ENCODE measurements at regions not wholly inside any gene's neighbourhood (a gene's known extent, or its start where the extent isn't known, plus 50 kb on each side); places are given as distances from the start of the nearest gene placed in this dataset.
"Not testable (repeated sequence)": the region's sequence is repeated elsewhere in the genome, so short reads cannot be mapped to it uniquely, and the experiment has no call there.

DNA sequence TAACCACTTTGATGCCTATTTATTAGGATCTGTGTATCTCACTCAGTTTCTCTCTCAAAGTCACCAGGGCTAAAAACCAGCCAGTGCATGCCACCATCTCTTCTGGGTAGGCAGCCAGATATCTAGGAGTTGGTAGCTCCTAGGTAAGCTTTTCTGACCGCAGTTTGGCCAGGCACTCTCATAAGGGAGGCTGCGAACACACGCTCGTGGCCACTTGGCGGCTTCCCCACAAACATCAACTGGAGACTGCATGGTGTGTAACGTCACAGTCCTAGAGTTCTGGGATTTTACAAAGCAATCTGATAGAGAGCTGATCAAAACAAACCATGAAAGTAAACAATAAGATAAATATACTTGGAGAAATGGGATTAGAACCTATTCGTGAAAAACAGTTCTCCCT is 424.3 kb upstream of the ACVR2A start:
- DNase-seq (ENCODE audit: low spot score), result no peak

DNA sequence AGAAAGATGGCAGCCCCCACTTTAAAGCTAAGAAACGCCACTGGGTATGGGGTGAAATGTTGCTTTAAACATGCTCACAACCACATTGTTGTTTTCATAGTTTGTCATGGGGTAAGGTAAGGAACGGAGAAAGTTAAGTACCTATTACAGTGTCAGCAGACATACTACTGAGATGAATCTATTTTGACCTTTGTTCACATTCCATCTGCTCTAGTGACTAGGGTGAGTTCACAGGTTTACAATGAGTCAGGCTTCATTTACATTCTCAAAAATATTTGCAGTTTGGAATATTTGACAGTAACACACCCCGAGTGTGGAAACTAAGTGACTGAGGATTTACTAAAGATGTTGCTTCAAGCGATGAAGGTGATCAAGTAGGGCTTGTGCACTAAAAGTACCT is 428.7 kb upstream of the ACVR2A start:
- no peak for DNase-seq (ENCODE audit: low spot score)

DNA sequence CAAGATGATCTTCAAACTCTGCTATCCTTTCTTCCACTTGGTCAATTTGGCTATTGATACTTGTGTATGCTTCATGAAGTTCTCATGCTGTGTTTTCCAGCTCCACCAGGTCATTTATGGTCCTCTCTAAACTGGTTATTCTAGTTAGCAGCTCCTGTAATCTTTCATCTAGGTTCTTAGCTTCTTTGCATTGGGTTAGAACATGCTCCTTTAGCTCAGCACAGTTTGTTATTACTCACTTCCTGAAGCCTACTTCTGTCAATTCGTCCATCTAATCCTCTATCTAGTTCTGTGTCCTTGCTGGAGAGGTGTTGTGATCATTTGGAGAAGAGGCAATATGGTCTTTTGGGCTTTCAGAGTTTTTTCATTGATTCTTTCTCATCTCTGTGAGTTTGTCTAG is 430.2 kb upstream of the ACVR2A start:
- not testable (repeated sequence) for DNase-seq (ENCODE audit: low spot score)

DNA sequence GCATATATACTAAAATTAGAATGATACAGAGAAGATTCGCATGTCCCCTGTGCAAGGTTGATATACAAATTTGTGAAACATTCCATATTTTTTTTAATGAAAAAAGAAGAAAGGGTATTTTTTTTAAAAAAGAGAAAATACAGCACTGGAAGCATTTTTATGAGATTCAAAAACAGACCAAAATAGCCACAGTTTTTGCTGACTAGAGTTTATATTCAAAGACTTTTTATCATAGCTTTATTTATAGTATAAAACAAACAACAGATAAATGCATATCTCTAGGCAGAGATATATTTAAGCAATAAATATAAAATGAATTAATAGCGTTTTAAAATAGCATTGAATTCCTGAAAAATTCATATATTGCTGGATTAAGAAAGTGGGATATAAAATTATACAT is 436.5 kb upstream of the ACVR2A start:
- DNase-seq (ENCODE audit: low spot score), result no peak

DNA sequence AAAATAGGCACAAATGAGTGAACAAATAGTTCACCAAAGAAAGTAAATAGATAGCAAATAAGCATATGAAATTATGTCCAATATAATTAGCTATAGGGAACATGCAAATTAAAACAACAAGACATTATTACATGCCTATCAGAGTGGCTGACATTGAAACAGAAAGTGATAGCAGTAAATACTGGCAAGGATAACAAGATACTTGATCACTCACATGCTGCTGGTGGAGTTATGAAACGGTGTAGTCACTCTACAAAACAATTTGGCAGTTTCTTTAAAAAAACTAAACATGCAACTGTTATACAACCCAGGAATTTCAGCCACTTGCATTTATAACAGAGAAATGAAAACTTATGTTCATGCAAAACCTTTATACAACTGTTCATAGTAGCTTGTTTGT is 439.2 kb upstream of the ACVR2A start:
- DNase-seq (ENCODE audit: low spot score), result no peak

DNA sequence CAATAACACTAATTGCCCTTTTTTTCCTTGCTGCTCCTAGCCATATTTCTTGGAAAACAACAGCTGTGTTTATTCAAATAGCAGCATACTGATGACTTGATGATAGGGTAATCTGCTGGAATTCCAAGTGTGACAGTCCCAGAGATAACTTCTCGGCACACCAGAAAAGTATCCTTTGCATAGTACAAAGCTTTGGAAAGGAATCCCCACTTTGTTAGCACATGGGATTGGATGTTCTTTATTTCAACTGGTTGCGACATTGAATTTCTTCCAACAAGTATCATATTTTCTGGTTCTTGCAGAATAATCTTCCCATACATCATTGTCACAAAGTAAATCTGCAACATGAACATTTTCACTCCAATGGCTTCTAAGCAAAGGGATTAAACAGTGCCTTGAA is 445.8 kb upstream of the ACVR2A start:
- DNase-seq (ENCODE audit: low spot score), result no peak

DNA sequence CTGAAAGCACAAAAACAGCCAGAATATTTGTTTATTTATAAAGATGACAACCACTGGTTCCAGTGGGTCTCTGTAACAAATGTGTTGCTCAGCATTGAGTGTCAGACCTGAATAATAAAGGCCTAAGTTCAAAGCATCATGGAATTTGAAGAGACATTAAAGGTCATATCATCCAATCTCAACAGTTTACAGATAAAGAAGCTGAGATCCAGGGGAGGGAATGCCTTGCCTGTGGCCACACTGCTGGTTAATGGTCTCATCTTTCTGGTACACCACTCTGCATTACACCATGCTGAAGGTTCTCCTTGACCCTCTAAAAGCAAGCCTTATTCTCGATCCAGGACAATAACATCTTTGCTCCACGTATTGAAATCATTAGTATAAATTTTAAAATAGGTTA is 446.5 kb upstream of the ACVR2A start:
- DNase-seq (ENCODE audit: low spot score), result no peak

DNA sequence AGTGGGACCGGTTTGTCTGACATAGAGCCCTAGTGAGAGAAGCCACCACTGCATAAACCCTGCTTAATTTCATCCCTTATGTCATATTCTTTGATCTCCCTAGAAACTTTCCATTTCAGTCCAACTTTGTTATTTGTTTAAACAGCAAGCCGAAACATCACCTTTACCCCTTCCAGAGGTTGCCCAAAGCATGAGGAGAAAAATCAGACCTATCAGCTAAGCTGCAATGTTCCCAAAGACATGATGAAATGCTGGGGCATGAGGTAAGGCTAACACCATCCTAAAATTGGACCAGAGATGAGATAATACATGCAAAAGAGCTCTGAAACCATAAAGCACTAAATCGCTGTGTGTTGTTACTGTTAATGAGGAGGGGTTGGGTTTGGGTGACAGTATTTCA is 447.9 kb upstream of the ACVR2A start:
- no peak for DNase-seq (ENCODE audit: low spot score)

DNA sequence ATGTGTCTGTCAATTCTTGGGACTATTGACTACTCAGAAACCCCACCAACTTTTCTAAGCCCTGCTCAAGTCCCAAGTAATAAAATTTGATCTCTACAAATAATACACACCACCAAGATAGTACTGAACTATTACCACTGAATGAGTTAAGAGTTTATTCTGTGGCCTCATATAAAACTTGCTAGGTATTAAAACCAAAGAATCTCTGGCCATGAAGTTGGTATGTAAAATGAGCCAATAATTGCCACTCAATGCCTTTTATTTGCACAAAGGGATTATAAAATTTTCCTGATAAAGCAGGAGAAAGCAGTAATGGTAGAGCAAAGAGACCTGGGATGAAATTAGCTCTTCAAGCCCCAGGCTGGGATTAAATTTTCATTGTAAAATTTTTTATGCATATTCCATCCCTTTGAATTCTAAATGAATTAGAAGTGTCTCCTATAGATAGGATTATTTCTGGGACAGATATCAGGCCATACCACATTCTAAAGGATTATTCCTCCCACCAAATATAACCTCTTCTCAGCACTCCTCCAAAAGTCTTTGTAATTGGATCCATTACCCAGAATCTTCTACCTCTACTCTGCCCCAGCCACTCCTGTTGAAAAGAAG is 450.5 kb upstream of the ACVR2A start:
- DNase-seq (ENCODE audit: low spot score), result no peak

DNA sequence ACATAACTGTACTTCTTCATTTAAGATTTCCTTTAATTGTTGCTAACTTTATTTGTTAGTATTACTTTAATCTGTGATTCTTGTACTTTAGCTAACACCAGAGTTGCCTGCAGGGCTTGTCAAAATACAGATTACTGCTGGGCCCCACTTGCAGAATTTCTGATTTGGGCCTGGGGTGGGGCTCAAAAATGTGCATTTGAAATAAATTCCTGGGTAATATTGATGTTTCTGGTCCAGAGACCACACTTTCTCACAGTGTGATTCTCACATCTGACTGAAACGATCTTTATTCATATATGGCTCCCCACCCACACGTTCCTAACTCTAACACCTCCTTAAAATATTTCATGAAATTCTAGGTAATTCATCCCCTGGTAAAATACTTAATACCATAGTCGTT is 452.6 kb upstream of the ACVR2A start:
- no peak for DNase-seq (ENCODE audit: low spot score)

DNA sequence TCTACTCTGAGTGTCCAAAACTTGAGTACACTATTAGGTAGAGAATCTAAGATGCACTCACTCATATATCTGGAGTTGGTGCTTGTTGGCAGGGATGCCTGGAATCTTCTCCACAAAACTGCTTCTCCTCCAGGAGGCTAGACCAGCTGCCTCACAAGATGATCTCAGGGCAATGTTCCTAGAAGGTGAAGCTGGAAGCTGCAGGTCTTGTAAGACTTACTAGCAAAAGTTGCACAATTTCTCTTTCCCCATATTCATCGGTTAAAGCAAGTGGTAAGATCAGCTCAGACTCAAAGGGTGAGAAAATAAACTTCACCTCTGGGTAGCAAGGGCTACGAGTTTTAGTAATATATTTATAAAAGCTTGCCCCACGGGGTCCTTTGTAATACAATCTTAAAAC is 454.4 kb upstream of the ACVR2A start:
- DNase-seq (ENCODE audit: low spot score), result no peak

DNA sequence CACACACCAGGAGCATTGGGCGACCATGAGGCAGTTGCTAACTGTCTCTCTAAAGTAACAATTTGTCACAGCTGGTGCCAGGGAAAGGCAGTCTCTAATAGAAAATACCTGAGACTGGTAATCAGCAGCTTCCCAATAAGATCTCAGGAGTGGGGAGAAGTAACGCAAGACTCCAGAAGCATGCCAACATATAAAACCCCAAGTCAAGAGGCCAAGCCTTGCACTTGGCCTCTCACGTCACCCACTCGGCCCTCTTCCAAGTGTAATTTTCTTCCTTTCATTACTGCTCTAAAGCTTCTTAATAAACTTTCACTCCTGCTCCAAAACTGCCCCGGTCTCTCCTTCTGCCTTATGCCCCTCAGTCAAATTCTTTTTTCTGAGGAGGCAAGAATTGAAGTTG is 455.6 kb upstream of the ACVR2A start:
- no peak for DNase-seq (ENCODE audit: low spot score)

DNA sequence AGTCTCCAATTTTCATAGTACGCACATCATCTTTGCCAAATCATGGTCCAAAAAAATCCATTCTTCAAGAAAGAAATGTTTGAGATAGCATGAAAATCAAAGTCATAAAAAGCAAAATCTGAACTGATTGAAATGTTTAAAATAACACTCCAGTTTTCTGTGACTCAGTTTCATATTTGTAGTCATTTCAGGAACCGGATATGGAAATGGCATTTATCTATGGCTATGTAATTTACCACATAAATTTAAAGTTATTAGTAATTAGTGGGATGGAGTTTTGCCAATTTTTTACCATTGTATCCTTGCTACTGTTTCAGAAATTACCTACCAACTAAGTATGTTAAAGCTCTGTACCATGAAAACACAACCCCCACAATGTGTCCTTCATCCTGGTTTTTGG is 456.6 kb upstream of the ACVR2A start:
- no peak for DNase-seq (ENCODE audit: low spot score)

DNA sequence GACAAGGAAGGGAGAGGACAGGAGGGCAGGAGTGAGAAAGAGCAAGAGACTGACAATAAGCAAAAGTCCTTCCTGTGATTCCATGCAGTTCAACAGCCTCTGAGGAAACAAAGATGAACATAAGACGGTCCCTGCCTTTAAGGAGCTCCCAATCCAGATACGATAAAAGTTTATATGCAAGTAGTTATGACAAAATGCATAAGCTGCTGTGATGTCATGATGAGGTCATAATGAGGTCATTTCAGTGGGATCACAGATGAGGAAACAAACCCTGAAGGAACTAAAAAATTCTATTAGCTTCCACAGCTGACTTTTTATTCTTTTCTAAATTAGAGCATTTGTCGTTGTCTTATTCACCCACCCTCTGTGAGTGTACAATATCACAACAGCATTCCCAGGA is 458.5 kb upstream of the ACVR2A start:
- no peak for DNase-seq (ENCODE audit: low spot score)

DNA sequence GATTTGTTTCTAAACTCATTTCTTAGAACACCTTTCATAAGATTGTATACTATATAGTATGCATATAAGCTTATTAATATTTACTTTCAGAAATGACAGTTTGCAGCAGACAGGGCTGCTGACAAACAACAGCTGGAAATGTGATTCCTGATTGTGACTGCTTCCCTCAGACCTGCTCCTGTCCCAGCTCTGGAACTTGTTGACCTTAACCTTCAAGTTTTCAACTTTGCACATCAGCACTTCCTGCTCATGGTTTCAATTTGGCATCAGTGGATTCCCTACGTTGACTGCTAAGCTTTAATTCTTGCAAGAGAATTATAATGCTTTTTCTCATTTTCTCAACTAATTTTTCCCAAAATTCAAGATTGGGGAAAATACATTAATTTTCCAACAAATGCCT is 459.2 kb upstream of the ACVR2A start:
- no peak for DNase-seq (ENCODE audit: low spot score)

DNA sequence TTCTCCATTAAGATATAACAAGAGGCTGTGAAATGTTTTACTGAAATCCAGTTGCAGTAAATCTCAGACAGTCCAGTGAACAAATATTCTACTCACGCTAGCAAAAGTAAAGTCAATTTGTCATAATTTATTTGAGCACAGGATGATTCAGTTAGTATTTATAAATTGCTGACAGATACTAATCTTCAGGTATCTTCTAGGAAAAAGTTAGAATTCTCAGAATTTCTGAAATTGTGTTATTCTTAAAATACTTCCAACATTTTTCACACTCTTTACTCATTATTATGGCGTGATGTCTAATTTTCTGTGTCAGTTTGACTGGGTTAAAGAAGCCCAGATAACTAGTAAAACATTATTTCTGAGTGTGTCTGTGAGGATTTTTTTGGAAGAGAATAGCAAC is 460.2 kb upstream of the ACVR2A start:
- DNase-seq (ENCODE audit: low spot score), result no peak

DNA sequence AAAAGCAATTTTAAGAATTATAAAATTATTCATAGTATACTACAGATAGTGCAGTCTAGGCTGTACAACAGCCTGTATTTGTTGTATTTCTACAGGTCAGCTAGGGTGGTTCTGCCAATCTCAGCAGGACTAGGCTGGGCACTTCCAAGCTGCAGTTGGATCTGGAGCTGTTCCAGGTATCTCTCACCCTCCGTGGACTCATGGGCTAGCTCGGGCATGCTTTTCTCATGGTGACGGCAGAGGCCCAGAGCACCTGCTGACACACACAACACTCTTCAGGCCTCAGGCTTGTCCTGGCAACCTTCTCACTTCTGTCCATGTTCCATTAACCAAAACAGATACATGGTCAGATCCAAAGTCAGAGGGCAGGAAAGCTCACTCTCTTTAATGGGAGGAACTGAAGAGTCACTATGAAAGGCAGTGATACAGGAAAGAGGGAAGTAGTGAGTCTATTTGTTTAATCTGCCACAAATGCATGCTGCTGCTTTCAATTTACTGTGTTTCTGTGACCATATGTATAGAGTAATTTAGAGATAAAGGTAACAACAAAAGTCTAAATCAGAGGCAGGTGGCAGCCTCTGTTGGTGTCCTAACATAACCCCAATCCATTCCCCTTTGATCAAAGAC is 462.4 kb upstream of the ACVR2A start:
- DNase-seq (ENCODE audit: low spot score), result no peak

DNA sequence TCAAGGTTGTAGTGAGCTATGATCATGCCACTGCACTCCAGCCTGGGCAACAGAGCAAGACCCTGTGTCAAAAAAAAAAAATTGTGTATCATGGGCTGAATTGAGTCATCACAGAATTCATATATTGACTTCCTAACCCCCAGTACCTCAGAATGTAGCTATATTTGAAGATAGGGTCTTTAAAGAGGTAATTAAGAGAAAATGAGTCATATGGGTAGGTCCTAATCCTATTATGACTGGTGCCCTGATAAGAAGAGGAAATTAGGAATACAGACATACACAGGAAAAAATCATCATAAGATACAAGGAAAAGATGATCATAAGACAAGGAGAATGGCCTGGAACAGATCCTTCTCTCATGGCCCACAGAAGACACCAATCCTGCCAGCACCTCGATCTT is 466.4 kb upstream of the ACVR2A start:
- DNase-seq (ENCODE audit: low spot score), result no peak

DNA sequence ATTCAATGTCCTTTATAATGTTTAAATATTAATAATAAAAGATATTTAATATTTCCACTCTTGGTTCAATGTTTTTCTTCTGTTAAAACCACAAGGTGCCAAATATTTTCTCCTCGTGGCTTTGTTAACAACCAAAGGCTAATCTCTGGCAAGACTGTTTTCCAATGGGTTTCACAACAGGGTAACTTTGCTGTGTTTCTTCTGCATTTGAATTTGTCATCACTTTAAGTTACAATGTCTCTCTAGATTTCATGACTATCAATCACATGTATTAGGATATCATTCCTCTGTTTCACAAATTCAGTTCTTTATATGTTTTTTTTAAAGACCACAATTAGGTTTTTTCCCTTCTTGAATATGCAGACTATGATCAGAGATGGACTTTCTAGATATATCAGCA is 469.8 kb upstream of the ACVR2A start:
- no peak for DNase-seq (ENCODE audit: low spot score)

DNA sequence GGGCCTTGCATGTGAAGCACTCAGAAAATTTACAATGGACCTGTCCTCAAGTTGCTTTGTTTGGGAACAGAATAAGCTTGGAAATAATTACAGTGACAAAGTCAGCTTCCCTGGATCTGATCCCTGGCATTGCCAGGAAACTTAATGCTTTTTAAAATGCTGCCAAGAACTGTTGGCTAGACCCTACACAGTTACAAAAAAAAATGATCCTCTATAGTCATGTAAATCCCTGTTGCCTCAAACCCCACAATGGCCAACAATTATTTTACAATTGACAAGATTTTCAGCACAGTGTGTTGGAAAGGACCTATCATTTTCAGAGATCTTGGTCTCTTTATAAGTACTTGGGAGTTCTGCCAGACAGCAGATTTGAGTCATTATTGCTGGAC is 470.4 kb upstream of the ACVR2A start:
- DNase-seq (ENCODE audit: low spot score), result no peak

DNA sequence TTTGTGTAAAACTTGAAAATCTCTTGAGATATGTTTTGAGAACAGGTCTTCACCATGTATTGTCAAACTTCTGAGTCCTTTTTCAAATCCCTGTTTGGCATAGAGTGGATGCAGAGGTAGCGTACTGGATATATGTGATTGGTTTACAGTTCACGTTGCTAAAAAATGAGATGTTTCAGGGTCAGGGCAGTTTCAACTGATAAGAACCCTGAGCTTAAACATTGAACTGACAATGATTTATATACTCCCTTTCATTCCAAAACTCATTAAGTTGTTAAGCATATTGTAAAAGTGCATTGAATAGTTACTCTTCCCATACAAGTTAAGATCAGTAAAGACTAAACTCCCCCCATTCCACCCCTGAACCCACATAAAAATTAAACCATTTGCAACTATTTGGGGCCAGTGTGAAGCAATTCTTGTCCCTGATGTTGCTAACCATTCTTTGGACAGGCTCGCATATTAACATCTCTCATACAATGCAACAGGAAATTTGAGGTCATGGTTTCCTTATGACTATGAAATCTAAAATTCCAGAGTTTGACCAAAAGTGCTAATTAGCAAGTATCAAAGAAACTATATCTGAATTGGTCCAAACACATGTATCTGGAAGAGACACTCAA is 470.9 kb upstream of the ACVR2A start:
- DNase-seq (ENCODE audit: low spot score), result no peak

DNA sequence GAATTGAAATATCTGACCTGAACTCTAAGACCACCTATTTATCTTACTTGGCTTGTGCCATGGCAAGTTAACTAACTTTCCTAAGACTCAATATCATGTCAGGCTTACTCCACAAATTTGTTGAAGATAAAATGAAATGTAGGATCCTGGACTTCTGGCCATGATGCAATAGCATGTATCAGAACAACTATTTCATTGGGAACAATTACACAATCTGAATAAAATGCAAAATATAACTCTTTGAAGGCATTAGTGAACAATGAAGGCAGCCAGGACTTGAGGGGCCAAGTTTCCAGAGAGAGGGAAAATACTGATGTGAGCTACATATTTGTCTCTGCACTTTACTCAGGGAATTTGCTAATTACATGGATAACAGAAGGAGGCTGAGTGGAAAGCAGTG is 476.5 kb upstream of the ACVR2A start:
- no peak for DNase-seq (ENCODE audit: low spot score)

DNA sequence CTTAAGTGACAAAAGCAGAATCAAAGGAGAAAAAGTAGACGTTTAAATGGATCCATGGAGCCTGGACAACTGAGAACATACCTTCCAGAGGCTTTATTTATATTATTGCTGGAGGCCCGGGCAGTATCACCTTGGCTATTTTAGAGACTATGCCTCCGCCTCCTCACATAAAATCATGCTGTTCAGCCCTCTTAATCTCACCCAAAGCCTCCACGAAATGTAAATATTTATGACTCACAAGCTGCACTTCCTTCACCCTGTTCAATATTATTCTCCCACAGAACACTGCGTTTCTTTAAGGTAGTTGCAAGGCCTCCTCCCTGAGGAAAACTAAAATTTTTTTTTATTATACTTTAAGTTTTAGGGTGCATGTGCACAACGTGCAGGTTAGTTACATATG is 478.6 kb upstream of the ACVR2A start:
- DNase-seq (ENCODE audit: low spot score), result no peak

DNA sequence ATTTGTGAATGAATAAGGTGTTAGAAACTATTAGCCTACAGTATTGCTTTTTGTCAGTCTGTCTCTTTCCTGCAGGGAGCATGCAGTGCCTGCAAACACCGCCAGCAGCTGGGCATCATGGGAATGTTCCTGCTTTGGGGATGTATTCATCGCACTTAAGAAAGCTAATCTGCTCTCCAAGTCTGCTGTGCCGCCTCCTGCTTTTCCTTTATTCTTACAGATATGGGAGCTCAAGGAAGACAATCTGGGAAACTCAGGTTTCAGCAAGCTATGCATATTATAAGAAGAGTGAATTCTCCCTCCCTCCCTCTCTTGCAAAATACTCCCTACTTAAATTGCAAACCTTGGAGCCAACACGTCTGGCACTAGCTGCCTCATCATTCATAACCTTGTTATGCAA is 479.2 kb upstream of the ACVR2A start:
- DNase-seq (ENCODE audit: low spot score), result no peak
